Neural crest cell (in vitro differentiated cells): ENCODE measurements at regions not wholly inside any gene's neighbourhood (a gene's known extent, or its start where the extent isn't known, plus 50 kb on each side); places are given as distances from the start of the nearest gene placed in this dataset.

Experiments used
- DNase-seq: peaks from one replicate; pipeline ENCODE4 v3.0.0; 2021; ENCODE audit warnings: low read depth, mixed read lengths, low spot score
- H3K27ac Mint-ChIP-seq: one replicate; pipeline ENCODE4 v1.8.0; 2021; ENCODE audit warnings: mild to moderate bottlenecking, mixed read lengths; ENCODE audit not compliant: unreplicated experiment
- H3K27me3 Mint-ChIP-seq: 2 replicates; pipeline ENCODE4 v1.8.0; 2021; ENCODE audit warnings: low read depth, mild to moderate bottlenecking, mixed read lengths
- H3K36me3 Mint-ChIP-seq: 2 replicates; pipeline ENCODE4 v1.8.0; 2021; ENCODE audit warnings: low read depth, mild to moderate bottlenecking, mixed read lengths
- H3K4me1 Mint-ChIP-seq: 2 replicates; pipeline ENCODE4 v1.8.0; 2021; ENCODE audit warnings: mixed read lengths
- H3K4me3 Mint-ChIP-seq: one replicate; pipeline ENCODE4 v1.8.0; 2021; ENCODE audit warnings: mild to moderate bottlenecking, mixed read lengths
- H3K9me3 Mint-ChIP-seq: 2 replicates; pipeline ENCODE4 v1.8.0; 2021; ENCODE audit warnings: mixed read lengths
- CTCF ChIP-seq: fragments of 200-600 bp; sonication (generic); conservative IDR thresholded peaks from 2 replicates; pipeline ENCODE4 v1.5.0; 2021; ENCODE audit warnings: antibody characterized with exemption, mild to moderate bottlenecking

DNA sequence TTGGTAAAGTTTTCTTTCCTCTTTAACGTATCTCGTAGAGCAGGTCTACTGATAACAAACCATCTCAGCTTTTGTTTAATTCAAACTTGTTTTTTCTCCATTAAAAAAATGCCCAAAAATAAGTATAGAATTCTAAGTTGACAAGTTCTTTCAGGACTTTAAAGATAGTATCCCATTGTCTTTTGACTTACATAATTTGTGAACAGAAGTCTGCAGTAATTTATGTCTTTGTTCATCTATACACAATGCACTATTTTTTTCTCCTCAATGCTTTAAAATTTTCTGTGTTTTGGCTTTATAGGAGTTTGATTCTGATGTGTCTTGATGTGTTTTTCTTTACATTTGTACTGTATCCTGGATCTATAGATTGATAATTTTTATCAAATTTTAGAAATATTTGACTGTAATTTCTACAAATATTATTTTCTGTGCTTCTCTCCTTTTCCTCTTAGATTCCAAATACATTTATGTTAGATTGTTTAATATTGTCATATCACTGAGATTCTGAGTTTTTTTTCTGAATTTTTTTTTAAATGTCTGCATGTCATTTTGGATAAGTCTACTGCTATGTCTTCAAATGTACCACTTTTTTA is 143.3 kb downstream of the FTCDNL1 start:
- Mint-ChIP-seq H3K36me3 (peaks cover 3% of the 10 kb centered on the region), H3K4me1 (no peaks in the 10 kb centered on the region), H3K9me3 (peaks cover 17% of the 10 kb centered on the region), H3K27me3 (no peaks in the 10 kb centered on the region), H3K27ac (no peak overlapping the region), H3K4me3 (no peak overlapping the region)
- no peak for TF ChIP-seq CTCF
- DNase-seq = no peak

DNA sequence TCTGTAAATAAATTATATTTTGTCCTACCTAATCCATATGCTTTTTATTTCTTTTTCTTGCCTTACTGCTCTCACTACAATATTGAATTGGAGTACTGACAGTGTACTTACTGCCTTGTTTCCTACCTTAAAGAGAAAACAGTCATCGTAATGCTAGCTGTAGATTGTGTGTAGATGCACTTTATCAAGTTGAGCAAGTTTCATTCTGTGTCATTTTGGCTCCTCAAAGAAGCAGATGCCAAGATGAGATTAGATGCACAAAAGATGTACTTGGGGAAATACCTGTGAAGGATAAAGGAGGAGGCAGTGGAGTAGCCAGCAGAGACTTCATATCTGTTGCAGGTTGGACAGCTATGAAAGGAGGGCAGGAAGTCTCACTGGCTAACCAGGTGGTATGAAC is 145.5 kb downstream of the FTCDNL1 start:
- H3K36me3 Mint-ChIP-seq = peaks cover 3% of the 10 kb centered on the region
- H3K27me3 Mint-ChIP-seq = no peaks in the 10 kb centered on the region
- H3K4me3 Mint-ChIP-seq = no peak overlapping the region
- peaks cover 17% of the 10 kb centered on the region for H3K9me3 Mint-ChIP-seq
- no peaks in the 10 kb centered on the region for H3K4me1 Mint-ChIP-seq
- DNase-seq = no peak
- no peak for TF ChIP-seq CTCF
- no peak overlapping the region for H3K27ac Mint-ChIP-seq

DNA sequence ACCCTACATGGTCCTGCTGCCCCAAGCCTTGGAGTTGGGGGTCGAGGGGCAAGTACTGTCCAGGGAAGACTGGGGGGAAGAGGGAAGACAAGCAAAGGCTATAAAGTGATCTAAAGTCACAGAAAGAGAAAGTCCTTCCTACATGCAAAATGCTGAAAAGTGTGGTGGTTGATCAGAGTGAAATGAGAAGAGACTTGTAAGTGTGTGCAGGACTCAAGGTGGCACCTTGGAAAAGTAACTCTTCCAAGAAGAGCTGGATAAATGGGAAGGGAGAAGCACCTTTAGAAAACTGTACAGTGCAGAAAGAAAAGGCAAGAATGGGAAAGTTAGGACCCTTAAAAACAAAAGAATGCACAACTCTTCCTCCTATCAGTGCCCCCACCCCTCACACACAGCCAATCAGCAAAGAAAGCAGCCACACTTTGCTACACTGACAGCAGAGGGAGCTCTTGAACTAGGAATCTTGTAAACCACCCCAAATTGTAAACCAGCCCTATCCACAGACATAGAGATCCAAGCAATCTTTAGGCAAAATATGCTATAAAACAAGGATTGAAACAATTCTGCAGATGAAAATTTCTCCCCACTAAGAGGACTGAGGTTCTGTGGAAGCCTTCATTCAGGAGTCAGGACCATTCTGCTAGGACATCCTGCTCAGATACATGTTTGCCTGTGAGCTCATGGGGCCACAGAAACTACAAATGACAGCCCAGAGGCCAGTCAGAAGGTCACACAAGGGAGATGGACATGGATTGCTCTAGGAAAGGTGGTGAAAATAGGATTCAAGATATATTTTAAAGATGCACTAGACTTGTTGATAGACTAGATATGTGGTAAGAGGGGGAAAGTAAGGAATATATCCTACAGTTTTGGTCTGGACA is 146.4 kb downstream of the FTCDNL1 start:
- Mint-ChIP-seq H3K36me3 (peaks cover 3% of the 10 kb centered on the region), H3K4me3 (no peak overlapping the region), H3K4me1 (no peaks in the 10 kb centered on the region), H3K27me3 (no peaks in the 10 kb centered on the region), H3K27ac (no peak overlapping the region), H3K9me3 (peaks cover 17% of the 10 kb centered on the region)
- TF ChIP-seq CTCF = peak; percentile 69
- no peak for DNase-seq

DNA sequence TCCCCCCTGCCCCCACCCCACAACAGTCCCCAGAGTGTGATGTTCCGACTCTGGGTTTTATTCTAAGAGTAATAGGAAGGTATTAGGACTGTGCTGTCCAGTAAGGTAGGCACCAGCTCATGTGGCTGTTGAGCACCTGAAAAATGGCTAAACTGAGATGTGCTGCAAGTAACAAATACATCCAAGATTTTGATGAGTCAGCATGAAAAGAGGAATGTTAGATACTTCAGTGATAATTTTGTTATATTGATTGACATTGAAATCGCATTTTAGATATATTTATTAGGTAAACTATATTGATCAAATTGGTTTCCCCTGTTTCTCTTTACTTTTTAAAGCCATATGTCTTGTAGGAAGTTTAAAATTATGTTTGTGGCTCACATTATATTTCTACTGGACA is 147.8 kb downstream of the FTCDNL1 start:
- Mint-ChIP-seq H3K9me3 (peaks cover 11% of the 10 kb centered on the region), H3K36me3 (peaks cover 3% of the 10 kb centered on the region), H3K4me1 (no peaks in the 10 kb centered on the region), H3K27ac (no peak overlapping the region), H3K27me3 (peaks cover 3% of the 10 kb centered on the region), H3K4me3 (no peak overlapping the region)
- no peak for DNase-seq
- no peak for TF ChIP-seq CTCF

GRCh38 chr2:199697469-199697868 is 153.5 kb downstream of the FTCDNL1 start:
- no peak overlapping the region for H3K4me3 Mint-ChIP-seq
- H3K36me3 Mint-ChIP-seq = no peaks in the 10 kb centered on the region

More at GRCh38 chr2:199697469-199697868, 153.5 kb downstream of the FTCDNL1 start:
- Mint-ChIP-seq H3K4me1 (no peaks in the 10 kb centered on the region), H3K27me3 (peaks cover 5% of the 10 kb centered on the region), H3K27ac (no peak overlapping the region), H3K9me3 (no peaks in the 10 kb centered on the region)
- TF ChIP-seq CTCF = no peak
- no peak for DNase-seq
